SJCRH30 (cell line): ENCODE measurements at regions not wholly inside any gene's neighbourhood (a gene's known extent, or its start where the extent isn't known, plus 50 kb on each side); places are given as distances from the start of the nearest gene placed in this dataset.
"Not testable (repeated sequence)": the region's sequence is repeated elsewhere in the genome, so short reads cannot be mapped to it uniquely, and the experiment has no call there.

ENCODE experiments used
- DNase-seq, 2 experiments: peaks; one replicate each; pipeline ENCODE4 v3.0.0-alpha.2; 2015 to 2020
- H3K27ac ChIP-seq: fragments of 250-450 bp; sonication (Bioruptor Pico); 2 replicates; pipeline ENCODE4 v1.5.1; 2020; ENCODE audit warnings: mild to moderate bottlenecking, moderate library complexity
- H3K27me3 ChIP-seq: fragments of 250-450 bp; sonication (Bioruptor Pico); 2 replicates; pipeline ENCODE4 v1.5.1; 2020; ENCODE audit warnings: mild to moderate bottlenecking, moderate library complexity
- H3K36me3 ChIP-seq: fragments of 250-450 bp; sonication (Bioruptor Pico); 2 replicates; pipeline ENCODE4 v1.5.1; 2020; ENCODE audit warnings: mild to moderate bottlenecking, moderate library complexity
- H3K4me1 ChIP-seq: fragments of 250-450 bp; sonication (Bioruptor Pico); 2 replicates; pipeline ENCODE4 v1.5.1; 2020; ENCODE audit warnings: mild to moderate bottlenecking, moderate library complexity
- H3K4me3 ChIP-seq: fragments of 250-450 bp; sonication (Bioruptor Pico); 2 replicates; pipeline ENCODE4 v1.5.1; 2020; ENCODE audit warnings: mild to moderate bottlenecking, moderate library complexity
- H3K9me3 ChIP-seq: fragments of 250-450 bp; sonication (Bioruptor Pico); replicated peaks from 2 replicates; pipeline ENCODE4 v1.5.1; 2020; ENCODE audit warnings: mild to moderate bottlenecking, moderate library complexity

- not testable (repeated sequence) for H3K36me3 ChIP-seq, DNase-seq, H3K27ac ChIP-seq, H3K4me3 ChIP-seq, H3K27me3 ChIP-seq, H3K9me3 ChIP-seq
- H3K4me1 ChIP-seq = peaks cover 22% of the 10 kb centered on the region
These were observed 78.8 kb upstream of the ARMCX2 start for GRCh38 chrX:101738411-101738810.

- H3K4me1 ChIP-seq = peaks cover 22% of the 10 kb centered on the region
- H3K4me3 ChIP-seq = no peak overlapping the region
- no peaks in the 10 kb centered on the region for H3K36me3 ChIP-seq
- peak overlapping the region; percentile 86 for H3K27ac ChIP-seq
- peak; percentile 38 to 76 for DNase-seq
- H3K9me3 ChIP-seq = no peaks in the 10 kb centered on the region
- no peaks in the 10 kb centered on the region for H3K27me3 ChIP-seq
These were observed 77.0 kb upstream of the ARMCX2 start for GRCh38 chrX:101736651-101737050.

DNA sequence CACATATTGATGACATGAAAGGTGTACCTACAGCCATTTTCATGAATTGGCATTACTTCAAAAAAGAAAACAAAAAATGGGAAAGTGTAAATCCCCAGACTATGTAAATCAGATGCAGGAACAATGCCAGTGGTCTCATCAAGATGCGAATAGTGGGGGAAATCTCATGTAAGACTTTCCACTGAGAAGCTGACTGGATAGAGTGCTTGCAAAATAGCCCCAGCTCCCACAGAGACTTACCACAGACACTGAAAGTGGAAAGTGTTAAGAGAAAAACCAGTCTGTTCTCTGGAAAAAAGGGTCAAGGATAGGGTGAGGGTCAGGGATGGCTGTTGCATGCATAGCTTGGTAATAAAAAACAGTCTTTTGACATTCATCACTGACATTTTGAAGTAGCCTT lies 73.2 kb upstream of the ARMCX2 start:
- DNase-seq = no peak
- Histone ChIP-seq H3K36me3 (no peaks in the 10 kb centered on the region), H3K4me3 (no peak overlapping the region), H3K4me1 (peaks cover 20% of the 10 kb centered on the region), H3K27me3 (no peaks in the 10 kb centered on the region), H3K27ac (no peak overlapping the region), H3K9me3 (no peaks in the 10 kb centered on the region)

GRCh38 chrX:101729986-101730385 lies 70.3 kb upstream of the ARMCX2 start:
- no peak overlapping the region for H3K27ac ChIP-seq
- no peaks in the 10 kb centered on the region for H3K36me3 ChIP-seq
- no peaks in the 10 kb centered on the region for H3K27me3 ChIP-seq
- H3K9me3 ChIP-seq = no peaks in the 10 kb centered on the region
- H3K4me1 ChIP-seq = no peaks in the 10 kb centered on the region
- no peak overlapping the region for H3K4me3 ChIP-seq
- DNase-seq = no peak
